ENCODE measurements at regions not wholly inside any gene's neighbourhood (a gene's known extent, or its start where the extent isn't known, plus 50 kb on each side); places are given as distances from the start of the nearest gene placed in this dataset.

- TF ChIP-seq EP300 (IDR thresholded peaks at IDR 0.05), result no peak
- no peak for TF ChIP-seq CTCF (IDR thresholded peaks at IDR 0.05)
Measured at GRCh38 chr5:6909901-6910300, 196.7 kb downstream of the TENT4A start.

All from A549 (cell line).